ENCODE measurements at regions not wholly inside any gene's neighbourhood (a gene's known extent, or its start where the extent isn't known, plus 50 kb on each side); places are given as distances from the start of the nearest gene placed in this dataset.

DNA sequence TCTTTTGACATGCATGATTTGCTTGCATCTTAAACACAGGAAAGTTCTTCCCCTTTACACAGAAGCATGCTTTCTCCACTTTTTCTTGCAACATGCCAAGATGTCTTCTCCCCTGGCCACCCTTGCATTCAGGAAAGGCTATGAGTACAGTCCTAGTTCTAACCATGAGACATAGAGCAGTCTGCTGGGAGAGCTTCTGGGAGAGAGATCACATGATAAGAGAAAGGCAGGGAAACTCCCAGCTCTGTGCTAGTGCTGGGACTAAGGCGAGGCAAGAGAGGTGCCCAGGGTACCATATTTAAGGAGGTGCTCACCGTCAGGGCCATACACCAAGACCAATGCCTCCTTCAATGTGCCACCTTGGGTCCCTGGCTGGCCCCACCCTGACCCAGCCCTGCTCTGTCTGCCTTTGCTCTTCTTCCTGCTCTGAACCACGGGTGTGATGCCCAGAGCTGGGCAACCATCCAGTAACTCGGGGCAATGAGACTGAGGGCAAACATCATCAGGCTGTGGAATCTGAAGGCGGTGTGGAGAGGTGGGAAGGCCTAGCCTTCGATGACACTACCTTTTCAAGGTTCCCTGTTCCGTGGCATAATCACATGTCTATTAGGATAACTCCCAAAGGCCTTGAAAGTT, 77.4 kb upstream of the PRR20G start:
- no peak overlapping the region for H3K27ac ChIP-seq
- no peak for DNase-seq (ENCODE audit: low read depth, low spot score)

DNA sequence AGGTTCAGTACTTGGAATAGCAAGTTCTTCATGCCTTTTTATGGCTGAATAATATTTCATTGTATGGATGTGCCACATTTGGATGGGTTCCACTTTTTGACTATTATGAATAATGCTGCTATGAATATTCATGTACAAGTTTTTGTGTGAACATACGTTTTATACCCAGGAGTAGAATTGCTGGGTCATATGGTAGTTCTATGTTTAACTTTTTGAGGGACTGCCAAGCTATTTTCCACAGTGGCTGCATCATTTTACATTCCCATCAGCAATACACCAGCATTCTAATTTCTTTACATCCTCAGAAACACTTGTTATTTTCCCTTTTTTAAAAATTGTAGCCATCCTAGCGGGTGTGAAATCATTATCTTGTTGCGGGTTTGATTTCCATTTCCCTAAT, 76.0 kb upstream of the PRR20G start:
- no peak overlapping the region for H3K27ac ChIP-seq
- DNase-seq (ENCODE audit: low read depth, low spot score): no peak

DNA sequence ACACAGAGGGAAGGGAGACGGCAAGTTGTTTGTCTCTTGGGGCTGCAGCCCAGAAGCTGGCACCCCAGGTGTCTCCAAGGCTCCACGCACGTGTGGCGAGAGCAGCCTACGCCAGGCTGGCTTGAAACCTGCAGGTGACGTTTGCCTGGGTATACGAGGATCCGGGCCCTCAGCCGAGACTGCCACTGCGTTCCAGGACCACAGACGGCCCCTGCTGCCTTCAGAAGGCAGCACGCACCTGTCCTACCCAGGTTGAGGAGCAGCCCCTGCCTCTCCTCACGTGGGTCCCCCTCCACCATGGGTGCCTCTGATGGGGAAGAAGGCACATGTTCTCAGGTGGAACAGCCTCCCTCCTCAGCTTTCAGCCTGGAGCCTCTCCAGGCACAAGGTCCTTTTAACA, 75.3 kb upstream of the PRR20G start:
- no peak overlapping the region for H3K27ac ChIP-seq
- DNase-seq (ENCODE audit: low read depth, low spot score): no peak

DNA sequence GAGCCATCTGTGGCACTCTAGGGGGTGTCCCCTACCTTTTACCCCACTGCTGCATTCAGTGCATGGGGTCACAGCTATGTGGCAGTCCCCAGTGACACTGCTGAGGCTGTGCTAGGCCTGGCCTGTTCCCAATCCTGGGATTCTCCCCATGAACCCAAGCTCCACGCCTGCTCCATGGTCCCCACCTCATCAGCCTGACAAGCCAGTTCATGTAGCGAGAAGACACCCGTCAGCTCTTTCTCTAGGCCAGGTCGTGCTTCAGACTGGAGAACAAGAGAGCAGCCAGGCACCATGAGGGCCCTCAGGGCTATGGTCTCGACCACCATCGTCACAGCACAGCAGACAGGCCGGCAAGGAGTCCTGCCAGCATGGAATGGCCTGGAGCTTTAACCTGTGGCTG, 72.8 kb upstream of the PRR20G start:
- H3K27ac ChIP-seq: no peak overlapping the region
- DNase-seq (ENCODE audit: low read depth, low spot score): no peak

DNA sequence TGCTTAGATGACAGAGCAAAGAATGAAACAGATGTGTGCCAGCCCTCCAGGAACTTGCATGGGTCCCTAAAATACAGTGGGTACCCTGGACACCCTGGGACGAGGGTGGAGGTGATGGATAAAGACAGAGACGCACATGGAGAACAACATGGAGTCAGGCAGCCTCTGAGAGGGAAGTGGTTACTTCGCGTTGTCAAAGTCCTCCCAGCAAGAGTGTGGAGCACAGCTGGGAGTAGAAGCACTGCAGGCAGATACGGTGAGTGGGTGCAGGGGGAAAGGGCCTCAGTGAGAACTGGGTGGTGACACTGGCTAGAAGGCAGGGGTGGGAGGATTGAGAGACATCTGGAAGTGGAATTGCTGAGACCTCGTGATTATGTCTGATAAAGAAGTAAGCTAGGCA, 70.8 kb upstream of the PRR20G start:
- no peak overlapping the region for H3K27ac ChIP-seq
- DNase-seq (ENCODE audit: low read depth, low spot score): no peak

DNA sequence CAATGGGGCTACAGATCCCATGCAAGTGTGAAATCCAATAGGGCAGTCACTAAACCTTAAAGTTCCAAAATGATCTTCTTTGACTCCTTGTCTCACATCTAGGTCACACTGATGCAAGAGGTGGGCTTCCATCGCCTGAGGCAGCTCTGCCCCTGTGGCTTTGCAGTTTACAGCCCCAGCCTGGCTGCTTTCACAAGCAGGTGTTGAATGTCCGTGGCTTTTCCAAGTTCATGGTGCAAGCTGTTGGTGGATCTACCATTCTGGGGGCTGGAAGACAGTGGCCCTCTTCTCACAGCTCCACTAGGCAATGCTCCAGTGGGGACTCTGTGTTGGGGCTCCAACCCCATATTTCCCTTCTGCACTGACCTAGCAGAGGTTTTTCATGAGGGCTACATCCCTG, 68.5 kb upstream of the PRR20G start:
- no peak overlapping the region for H3K27ac ChIP-seq
- no peak for DNase-seq (ENCODE audit: low read depth, low spot score)

DNA sequence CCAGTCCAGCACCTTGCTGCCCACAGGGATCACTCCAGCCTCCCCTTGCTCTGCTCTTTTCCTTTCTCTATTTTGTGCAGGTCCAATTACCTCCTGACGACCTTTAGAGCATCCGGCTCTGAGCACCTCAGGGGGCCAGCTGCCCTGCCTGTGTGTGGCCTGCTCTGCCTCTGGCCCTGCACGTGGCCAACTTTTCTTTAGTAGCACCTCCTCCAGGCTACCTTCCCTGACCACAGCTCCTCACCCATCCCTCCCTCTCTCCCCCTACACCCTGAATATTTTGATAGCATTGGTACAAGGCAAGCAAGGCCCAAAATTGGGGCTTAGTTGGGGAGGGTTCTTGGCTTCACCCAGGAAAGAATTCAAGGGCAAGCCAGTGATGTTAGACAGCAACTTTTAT, 66.9 kb upstream of the PRR20G start:
- no peak overlapping the region for H3K27ac ChIP-seq
- DNase-seq (ENCODE audit: low read depth, low spot score): no peak

DNA sequence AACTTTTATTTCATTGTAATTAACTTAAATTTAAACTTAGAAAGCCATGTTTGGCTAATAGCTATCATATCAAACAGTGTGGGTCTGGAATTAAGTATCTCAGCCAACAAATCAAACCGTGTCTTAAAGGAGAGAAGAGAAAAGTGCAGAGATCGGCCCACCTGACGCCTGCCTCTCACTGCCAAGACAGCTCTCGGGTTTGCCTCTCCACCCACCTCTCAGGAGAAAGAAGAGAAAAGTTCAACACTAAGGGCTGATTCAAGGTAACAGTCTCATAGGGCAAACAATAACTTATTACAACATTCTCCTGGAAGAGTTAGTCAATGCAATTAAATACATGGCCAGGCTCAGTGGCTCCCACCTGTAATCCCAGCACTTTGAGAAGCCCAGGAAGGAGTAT, 64.8 kb upstream of the PRR20G start:
- no peak for DNase-seq (ENCODE audit: low read depth, low spot score)
- no peak overlapping the region for H3K27ac ChIP-seq

DNA sequence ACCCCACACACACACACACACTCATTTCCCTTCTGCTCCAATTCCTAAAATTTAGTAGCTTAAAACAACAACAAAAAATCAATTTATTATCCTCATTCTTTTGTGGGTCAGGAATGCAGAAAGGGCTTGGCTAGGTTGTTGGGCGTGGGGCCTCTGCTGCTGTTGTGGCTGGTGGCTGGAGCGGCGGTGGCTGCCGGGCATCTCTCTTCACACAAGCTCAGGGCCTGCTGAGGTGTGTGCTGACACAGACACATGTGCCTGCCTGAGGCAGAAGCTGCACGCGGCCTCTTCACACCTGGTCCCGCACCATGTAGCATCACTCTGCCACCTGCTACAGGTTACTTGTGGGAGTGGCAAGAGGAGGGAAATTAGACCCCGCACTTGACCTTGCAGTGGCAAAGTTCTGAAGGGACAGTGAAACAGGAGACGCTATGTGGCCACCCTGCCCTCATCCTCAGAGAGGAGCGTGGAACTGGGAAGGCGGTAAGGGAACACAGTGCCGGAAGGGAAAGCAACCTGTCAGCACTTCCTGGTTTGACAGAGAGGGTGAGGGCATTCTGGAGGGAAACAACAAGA, 64.0 kb upstream of the PRR20G start:
- no peak overlapping the region for H3K27ac ChIP-seq
- no peak for DNase-seq (ENCODE audit: low read depth, low spot score)

DNA sequence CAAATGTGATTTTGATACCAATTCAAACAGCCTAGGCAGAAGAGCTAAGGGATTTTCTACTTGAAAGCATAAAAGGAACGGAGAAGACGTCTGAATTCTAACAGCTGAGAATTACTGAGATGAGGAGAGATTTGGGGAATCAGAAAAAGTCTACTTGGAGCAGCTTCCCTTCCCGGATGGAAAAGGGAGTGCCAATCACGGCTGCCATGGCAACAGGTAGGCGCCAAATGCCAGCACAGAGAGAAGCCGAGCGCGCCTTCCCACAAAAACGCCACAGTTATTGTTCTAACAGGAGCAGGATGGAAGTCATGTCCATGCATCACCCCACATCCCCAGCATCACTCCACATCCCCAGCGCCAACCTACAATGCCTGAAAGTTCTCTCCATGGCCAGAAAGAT, 63.5 kb upstream of the PRR20G start:
- H3K27ac ChIP-seq: no peak overlapping the region
- DNase-seq (ENCODE audit: low read depth, low spot score): no peak

DNA sequence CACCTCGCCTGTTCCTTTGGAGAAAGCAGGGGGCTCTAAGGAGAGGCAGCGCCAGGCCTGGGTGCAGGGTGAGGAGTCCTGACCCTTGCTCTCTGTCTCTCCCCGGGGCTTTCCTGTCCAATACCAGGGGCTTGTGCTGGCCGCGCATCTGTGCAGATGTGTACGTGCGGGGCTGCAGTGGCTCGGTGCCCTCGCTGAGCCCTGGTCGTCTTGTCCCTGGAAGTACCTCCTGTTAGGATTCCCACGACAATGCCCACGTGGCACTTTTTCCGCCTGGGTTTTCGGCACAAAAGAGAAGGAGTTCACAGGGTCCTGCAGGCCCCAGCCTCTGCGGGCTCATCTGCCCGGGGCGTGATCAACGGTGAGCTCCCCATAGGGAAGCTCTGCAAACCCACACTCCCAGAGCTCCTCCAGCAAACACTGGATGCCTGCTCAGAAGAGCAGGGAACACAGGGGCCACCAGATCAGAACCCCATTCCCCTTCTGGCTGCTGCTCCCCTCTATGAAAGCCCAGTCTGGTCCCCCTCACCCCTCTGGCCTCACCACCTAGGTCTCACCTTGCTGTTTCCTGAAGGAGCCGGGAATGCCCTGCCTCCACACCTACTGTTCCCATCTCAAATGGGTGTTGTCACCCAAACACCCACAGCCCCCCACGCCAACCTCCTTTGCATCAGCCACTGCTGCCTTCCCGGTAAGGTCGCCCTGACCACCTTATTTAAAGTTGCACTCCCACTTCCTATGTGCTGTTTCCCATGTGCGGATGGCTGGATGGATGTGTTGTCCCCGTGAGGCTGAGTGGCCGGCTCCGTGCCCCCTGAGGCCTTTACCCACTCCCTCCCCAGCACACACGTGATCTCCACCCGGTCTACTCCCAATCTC, 62.6 kb upstream of the PRR20G start:
- no peak for DNase-seq (ENCODE audit: low read depth, low spot score)
- H3K27ac ChIP-seq: no peak overlapping the region

DNA sequence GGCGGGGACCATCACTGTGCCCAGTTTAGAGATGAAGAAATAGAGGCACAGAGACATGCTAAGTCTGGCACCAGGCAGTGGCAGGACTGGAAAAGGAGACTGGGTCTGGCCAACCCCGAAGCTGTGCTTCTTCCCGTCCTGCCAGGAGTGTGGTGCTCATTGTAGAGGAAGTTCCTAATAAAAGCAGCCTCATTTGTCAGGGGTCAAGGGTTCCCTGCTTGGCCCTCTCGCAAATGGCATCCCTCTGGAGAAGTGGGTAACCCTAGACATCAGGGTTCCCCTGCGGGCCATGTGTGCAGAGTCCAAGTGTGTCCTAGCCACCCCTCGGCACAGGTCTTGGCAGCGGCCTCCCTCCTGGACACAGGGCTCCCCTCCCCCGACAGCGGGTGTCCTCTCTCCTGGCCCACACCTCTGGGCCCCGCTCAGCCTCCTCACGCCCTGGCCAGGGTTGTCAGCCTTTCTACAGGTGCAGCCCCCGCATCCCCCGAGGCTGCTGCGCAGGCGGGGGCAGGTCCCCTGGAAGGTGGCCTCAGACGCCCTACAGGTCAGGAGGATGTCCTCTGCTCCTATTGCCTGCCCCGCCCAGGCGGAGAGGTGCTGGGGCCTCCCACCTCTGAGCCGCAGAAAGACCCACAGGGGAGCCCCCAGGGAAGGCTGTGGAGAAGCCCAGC, 61.8 kb upstream of the PRR20G start:
- DNase-seq (ENCODE audit: low read depth, low spot score): no peak

DNA sequence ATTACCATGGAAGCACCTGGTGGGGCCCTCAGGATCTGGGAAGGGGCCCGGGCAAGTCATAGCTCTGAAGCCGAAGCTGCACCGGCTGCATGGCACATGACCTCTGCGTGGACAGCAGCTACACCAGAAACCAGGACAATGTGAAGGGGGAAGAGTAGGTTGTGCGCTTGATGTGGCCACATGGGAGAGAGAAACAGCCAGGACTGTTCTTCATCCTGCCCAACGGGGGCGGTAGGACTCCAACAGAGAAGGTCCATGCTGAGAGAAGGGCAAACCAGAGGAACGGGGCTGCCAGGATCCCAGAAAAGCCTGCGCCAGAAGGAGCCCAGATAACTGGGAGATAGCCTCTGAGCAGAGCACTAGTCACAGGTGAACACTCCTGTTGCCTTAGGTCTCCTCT, 54.9 kb upstream of the PRR20G start:
- no peak for DNase-seq (ENCODE audit: low read depth, low spot score)
- no peak overlapping the region for H3K27ac ChIP-seq

More for the DNA sequence above, 61.8 kb upstream of the PRR20G start:
- H3K27ac ChIP-seq: no peak overlapping the region

DNA sequence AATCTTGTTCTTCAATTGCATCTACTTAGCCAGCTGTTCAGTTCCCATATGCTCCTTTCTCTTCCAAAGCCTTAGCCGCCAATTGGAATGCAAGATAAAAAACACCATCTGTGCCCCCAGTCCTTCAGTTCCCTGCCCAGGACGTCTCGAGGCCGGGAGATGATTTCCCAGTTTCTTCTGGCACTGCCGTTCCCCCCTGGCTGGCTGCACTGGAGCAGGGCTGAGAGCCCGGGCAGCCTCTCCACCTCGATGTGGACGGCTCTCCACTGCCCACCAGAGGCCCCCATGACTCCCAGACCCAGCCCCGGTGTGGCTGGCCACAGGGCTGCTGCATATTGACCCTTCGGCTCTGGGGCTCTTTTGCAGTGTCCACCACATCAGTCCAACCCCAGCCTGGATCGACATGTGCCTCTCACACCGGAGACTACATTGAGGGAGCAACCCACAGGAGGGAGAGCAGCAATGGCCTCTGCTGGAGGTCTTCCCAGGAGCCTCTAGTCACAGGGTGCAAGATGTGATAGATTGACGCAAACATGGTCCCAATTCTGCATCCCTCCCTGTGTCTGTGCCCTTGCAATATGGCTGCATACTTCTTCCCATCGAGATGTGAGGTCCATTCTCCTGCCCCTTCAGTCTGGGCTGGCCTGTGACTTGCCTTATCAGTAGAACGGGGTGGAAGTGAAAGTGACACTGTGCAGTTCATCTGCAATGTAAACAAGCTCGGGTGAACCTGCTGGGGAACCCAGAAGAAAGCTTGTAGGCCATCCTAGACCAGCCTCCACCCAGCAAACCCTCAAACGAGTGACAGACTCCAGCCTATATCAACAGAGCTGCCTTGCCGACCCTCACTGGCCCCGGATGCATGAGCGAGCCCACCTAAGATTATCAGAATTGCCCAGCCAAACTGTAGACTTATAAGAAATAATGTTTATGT, 52.3 kb upstream of the PRR20G start:
- no peak overlapping the region for H3K27ac ChIP-seq
- no peak for DNase-seq (ENCODE audit: low read depth, low spot score)

DNA sequence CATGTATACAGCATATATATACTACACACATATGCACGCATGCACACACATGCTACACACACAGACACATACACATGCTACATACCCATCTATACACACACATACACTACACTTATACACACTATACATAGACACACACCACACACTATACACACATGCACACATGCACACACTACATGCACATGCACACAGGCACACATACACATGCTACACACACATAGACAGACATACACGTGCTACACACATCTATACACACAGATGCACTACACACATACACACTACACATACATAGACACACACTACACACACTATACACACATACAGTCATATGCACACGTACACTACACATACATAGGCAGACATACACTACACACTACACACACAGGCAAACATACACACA, 51.2 kb upstream of the PRR20G start:
- no peak for DNase-seq (ENCODE audit: low read depth, low spot score)
- H3K27ac ChIP-seq: no peak overlapping the region

DNA sequence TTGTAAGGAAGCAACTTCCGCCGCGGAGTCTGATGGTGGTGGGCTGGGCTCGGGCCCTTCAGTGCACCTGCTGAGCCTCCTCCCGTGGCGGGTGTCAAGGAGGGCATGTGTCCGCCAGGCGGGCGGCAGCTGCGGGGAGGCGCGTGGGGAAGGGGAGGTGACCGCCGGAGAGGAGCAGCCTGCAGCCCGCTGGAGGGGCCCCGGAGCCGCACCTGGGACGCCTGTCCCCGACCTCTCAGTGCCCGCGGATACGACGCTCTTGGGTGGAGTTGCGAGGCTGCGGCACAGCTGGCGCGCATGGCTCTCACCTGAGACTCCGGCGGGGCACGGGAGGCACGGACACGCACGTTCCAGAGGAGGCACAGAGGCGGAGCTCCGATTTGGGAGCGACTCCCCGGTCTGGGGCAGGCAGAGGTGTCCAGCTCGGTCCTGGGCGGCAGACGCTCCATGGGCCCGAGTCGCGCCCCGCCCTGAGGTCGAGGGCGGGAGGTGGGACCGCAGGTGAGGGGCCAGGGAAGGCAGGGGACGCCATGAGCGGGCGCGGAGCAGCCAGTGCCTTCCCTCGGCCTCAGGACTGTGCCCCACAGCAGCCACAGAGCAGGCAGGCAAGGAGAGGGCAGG, 50.2 kb upstream of the PRR20G start:
- H3K27ac ChIP-seq: no peak overlapping the region
- no peak for DNase-seq (ENCODE audit: low read depth, low spot score)
